Stimulated activated CD8-positive, alpha-beta memory T cell treated with anti-CD3 and anti-CD28 coated beads, Interleukin-2, amount 100 ng/mL, for 1 hour (primary cell): ENCODE measurements at regions not wholly inside any gene's neighbourhood (a gene's known extent, or its start where the extent isn't known, plus 50 kb on each side); places are given as distances from the start of the nearest gene placed in this dataset.

ENCODE experiments used
- DNase-seq, 2 donors: peaks; one replicate each; pipeline ENCODE4 v3.0.0-alpha.2; 2020; ENCODE audit warnings: low read depth in 2 of 2

DNA sequence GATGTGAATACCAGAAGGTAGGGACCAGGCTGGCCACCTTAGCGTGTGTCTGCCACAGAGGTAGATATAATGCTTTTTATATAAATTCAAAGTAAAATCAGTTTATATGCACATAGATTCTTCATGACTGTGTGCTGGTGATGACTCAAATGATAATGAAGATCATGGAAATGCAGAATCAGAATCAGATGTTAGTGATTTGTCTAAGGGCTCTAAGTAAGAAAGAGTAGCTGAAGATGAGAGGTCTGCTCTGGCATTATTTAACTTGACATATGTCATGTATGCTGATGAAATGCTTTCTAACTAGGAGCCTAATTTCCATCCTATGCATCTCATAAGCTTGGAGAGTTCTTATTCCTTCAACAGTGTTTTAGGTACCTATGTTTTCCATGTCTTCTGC, 50.3 kb upstream of the DPH6 start:
- no peak for DNase-seq

DNA sequence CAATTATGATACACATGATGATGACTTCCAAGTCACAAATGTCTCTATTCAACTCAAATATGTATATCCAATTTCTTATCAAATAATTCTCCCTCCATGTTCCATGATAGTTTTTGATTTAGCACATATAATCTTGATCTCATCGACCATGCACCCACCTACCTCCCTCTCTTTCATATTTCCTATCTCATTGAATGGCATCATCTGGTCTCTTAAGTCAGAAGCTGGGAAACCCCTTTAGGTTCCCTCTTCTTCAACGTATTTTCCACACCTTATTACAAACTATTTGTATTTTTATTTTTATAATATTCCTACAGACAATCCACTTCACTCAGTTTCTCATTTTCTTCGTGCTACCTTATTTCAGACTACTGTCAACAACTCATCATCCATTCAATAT, 56.9 kb upstream of the DPH6 start:
- DNase-seq = no peak

DNA sequence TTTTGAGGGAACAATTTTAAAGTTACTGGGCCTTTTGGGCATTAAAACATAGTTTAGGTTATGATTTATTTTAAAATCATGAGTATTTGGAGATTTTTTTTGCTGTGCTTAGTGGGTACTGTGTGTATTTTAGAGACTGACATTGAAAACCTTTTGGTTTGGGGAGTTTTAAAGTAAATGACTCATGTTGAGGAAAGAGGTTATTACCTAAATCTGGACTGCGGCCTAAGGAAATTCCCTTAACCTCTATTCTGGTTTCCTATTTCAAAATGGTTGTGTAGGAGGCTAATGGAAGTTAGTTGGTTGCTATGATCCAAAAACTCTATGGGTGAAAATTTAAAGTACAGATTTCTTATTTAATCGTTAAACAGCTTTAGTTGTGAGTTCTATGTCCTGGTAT, 57.3 kb upstream of the DPH6 start:
- no peak for DNase-seq

DNA sequence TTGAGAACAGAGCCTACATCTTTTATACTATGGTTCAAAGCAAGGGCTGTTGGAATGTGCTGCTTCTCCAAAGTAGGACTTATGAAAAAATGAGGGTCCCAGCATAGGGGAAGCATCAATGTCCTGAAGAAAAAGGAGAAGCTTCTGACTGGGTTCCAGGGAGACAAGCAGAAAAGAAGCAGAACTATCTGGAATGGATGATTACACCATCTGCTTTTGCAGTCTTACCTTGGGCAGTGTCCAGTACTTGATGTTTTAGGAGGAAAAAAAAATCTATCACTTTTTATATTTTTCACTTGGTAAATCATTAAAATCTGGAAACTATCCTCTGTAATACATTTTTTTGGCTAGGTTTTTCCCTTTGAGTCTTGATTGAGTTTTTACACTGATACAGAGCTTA, 57.9 kb upstream of the DPH6 start:
- DNase-seq = no peak

DNA sequence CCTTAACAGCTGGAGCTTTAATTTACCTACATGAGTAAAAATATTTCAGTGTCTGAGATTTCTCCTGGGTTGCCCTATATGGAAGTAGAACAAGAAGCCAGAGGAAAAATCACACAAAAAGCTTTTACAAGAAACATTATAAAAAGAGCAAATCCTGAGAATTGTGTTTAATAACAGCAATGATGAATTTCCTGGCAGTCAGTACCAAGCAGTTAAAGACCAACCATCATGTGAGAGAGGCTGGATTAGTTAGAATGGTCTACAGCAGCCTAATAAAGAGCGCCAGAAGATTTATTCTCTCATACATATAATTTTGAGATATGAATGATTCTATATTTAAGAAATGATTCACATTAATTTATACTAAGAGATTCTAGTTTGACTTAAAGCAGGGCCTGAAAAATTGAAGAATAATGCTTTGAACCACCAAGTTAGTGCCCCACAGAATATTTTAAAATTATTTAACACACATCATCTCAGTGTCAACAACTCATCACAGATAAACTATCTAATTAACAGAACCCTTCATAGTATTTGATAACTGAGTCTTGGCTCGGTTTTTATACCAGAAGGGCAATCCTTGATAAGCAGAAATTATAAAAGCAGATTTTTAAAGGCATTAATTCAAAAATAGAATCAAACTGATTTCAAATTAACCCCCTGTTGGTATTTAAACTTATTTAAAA, 59.9 kb upstream of the DPH6 start:
- DNase-seq = no peak

DNA sequence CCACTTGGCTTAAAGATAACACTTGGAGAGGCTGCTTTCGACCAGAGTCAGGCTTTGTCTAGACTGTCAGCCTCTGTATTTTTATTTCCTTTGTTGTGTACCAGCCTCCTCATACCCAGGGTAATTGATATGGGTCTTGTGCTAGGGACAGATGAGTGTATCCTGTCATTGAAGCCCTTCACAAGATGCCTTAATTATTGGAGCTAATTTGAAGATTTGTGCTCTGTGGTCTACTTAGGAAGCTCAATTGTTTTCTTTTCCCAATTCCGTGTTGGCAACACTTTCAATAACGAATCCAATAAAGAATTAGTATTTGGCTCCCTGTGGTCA, 60.5 kb upstream of the DPH6 start:
- DNase-seq = no peak

DNA sequence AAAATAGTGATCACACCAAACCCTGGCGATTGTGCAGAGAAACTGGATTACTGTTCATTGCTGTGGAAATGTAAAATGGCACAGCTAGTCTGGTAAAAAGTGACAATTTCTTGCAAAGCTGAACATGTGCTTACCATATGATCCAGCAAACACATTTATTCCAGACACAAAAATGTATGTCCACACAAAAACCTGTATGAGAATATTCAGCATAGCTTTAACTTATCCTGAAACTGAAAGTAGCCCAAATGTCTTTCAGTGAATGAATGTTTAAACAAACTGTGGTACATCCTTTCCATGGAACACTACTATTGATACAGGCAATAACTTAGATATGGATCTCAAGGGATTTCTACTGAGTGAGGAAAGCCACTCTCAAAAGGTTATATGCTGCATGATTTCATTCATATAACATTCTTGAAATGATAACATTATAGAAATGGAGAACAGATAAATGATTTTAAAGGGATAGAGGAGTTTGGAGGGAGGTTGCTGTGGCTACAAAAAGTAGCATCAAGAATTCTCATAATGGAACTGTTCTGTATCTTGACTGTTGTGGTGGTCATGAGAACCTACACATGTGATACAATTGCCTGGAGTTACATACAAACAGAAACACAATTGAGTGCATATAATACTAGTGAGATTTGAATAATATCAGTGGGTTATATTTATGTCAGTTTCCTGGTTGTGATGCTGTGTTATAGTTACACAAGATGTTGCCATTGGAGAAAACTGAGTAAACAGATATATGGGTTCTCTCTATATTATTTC, 70.7 kb upstream of the DPH6 start:
- DNase-seq = no peak

DNA sequence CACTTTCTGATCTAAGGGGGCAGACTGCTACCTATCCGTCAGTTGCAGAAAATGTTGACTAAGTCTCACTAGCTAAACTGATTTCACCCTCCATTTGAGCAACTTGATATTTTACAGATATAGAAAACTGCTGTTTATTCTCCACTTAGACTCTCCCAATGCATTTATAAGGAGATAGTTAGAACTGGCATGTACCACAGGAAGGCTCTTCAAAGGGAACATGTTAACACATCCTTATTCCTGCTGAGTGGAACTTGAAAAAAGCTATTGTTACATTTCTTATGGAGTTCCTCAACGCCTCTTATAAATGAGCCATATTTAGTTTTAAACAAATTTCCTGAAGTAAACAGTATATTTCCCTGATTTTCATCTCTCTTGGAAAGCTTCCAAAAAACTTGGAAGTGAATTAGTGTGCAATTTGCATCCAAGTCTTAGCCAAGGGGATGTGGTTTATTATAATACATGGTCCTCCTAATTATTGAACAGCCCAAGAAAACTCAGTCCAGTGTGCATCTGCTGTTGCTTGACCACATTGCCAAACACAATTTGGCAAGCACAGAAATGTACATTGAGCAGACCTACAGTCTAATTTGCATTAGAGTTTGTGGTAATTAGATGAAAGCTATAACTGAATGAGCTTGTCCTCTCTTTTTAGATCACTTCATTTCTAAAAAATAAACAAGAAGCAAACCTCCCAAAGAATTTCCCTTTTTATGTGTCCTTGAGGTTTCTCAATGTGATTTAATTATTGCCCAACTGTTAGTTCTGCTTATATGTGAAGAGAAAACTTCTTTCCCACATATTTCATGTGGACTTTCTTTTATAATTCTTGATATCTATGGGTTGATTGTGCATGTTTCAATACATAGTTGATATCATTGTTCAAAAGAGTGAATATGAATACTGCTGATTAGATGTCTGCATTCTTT, 72.6 kb upstream of the DPH6 start:
- DNase-seq = no peak

DNA sequence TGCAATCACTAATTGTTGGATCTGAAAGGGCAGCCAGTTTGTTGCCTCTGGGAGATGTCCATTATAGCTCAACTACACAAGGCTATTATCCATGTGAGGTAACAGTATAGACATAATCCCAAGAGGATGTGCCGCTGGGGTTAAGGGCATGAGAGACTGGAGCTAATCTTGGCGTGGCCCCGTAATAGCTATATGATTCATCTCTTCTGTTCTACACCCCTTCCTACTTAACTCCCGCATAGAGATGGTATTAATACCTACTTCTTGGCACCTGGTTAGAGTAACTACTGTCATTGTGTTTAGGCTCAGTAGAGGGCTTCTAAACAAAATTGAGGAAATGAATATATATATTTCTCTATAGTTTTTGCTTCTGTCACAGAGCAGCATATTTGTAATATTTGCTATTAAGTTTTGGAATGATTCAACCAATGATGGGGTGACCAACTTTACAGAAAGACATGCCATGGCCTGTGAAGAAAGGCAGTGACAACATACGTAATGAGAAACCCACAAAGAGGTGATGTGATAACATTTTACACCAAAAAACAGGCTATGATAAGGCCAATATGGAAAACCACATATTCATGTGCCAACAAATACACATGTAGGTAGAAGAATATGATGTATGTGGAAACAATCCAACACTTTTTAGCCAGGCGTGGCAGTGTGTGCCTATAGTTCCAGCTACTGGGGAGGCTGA, 76.8 kb upstream of the DPH6 start:
- DNase-seq = no peak

DNA sequence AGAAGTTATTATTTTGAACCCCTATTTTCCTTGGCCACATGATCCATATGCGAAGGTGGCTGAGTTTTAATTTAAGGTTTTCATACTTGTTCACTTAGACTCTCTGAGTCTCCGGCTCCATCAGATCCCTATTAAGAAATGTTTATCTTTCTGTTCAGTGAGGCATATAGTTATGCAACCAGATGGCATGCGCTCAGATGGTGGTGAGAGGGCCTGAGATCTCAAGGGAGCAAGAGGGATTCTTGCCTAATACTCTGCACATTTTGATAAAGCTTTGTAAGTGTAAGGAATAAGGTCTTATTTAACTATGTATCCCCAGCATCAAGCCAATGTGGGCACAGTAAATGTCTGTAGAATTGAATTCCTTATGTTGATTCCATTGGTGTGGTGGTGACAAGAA, 78.9 kb upstream of the DPH6 start:
- DNase-seq = no peak

DNA sequence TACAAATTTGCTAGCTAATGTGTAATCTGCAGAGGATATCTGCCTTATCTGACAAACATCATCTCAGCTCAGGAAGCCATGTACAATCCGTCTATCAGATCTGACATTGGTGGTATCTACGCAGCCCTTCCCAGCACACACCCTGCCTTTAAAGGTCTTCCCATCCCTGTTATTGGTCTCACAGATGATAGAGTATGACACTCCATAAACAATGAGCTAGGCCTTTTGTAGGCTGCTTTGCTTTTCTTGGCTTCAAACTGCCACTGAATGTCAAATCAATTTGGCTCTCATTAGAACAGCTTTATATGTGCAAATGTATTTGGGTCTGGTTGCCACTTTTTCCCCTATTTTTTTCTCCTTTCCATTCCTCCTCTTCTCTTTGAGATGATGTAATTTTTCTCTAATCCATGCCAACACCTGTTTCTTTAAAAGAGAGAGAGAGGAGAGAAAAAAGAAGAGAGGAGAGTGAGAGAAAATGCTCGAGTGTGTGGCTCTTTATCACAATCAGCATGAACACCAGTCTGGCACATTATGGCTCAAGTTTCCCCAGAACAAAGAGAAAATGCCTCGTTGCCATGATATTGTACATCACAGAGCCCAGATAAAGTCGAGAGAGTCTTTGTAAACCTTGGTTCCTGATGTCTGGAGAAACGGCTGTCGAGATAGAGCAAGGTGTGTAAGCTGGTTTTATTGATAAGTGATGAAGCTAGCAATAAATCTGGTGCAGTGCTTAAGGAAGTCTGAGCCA, 80.8 kb upstream of the DPH6 start:
- DNase-seq = no peak

DNA sequence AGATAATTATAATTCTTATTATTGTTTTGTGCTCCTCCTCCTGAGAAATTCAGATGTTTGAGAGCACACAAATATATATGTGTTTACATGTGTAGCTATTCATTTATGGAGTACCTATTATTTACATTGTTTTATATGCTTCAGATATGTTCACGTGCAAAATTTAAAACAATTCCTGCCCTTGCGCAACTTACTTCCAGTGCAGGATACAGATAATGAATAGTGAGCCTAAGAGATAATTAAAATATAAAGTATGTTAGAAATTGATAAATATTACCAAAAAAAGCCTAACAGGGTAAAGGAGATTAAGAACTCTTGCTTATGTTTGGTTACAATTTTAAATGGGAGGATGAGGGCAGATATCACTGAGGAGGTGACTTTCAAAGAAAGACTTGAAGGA, 81.7 kb upstream of the DPH6 start:
- no peak for DNase-seq

DNA sequence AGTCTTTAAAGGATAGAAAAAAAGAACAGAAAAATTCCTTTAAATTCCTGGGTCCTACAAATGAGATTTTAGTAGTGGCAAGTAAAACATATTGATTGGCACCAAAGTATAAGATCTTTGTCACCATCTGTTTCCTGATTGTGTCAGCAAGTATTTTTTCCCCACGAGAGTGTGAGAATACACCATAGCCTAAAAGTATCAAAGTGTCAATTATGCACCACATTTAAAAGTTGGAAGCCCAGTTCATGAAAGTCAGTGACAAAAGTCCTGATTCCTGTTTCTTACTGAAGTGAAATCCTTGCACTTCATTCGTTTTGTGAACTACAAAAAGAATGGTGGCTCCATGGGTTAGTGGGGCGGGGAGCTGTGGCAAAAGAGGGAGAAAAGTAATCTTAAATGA, 83.8 kb upstream of the DPH6 start:
- DNase-seq = no peak

DNA sequence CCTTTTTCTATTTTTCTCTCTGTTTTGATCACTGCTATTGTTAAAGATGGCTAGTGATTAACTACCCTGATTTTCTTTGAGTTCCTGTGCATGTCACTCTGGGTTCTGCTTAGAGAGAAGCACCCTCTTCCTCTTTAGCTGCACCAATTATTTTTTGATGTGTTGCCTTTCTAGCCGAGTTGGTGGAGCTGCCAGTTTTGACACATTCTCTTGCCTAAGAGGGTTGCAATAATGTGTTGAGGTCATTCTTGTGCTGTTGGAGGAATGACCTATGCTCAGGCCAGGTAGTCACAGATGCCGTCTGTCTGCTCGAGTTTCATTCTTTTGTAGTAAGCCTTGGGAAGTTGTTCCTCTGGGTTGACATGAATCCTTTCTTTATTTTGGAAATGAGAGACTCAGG, 84.6 kb upstream of the DPH6 start:
- no peak for DNase-seq

DNA sequence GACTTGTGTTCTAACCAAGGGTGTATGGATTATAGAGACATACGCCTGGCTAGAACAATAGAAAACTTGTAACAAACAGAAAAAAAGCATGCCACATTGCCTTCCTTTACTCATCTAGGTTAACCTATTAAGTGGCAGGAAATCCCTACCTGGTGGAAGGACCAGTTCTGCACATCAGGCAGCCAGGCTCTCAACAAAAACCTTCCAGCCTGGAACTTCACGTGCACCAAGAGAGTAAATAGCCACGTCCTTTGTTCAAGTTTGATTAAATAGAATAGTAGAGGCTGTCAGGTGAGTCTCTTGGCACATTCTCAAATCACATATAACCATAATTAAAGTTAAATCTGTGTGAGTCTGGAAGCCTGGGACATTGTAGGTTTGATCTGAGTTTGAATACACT, 85.0 kb upstream of the DPH6 start:
- DNase-seq = no peak

DNA sequence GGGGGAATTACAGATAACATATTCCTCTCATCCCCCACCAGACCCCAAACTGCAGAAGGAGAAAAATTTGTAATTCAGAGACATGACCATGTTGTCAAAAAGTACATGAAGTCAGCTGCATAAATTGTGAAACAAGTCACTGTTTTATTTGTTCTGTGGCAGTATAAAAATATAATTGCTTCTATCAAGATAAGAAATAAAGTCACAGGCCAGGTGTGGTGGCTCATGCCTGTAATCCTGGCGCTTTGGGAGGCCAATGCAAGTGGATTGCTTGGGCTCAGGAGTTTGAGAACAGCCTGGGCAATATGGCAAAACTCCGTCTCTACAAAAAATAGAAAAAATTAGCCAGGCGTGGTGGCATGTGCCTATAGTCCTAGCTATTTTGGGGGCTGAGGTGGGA, 87.7 kb upstream of the DPH6 start:
- DNase-seq = no peak

DNA sequence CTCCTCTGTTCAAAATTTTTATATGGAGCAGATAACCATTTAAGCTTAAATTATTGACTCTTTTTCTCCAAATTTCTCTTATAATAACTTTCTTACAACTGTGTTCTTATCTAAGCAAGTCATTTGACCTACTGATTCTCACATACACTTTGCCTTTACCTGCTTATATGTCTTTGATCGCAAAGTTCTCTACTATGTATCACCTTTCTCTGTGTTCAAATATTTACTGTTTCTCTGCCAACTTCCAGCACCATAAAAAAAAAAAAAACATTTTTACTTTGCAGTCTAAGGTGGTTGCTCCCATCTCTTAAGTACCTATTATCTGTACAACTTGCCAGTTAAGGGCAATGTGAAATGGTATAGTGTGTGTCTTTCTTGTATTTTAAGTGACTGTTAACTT, 100.8 kb upstream of the DPH6 start:
- DNase-seq = no peak

DNA sequence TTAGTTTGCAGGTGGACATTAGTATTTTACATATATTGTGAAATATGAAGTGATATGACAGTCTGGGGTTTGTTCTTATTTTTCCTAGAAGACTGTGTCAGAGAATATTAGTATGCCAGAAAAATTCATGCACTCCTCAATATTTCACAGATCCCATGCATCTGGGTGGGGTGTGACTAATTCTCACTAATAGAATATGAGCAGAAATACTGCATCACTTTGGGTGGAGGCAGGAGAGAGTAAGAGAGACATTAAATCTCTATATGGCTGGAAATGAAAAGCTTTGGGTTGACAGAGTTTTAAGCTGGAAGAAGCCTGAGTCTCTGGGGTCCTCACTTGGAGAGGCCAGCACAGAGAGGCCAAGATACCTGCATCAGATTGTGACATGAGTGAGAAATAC, 101.3 kb upstream of the DPH6 start:
- DNase-seq = no peak

DNA sequence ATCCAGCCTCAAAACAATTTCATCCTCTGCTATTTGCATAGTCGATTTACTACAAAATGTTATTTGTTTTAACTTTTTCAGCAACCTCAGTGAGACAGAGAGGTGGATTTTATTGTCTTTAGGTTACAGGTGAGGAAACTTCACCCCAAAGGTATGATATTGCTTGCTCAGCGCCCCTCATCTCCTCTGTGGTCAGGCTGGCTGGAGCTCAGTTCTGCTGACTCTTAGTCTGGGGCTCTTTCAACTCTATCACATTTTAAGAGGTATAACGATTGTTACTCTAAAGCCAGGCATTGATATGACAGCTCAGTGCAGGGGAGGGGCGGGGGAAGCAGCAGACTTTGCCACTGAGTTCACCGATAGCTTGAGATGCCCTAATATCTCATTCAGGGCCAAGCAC, 103.0 kb upstream of the DPH6 start:
- no peak for DNase-seq

DNA sequence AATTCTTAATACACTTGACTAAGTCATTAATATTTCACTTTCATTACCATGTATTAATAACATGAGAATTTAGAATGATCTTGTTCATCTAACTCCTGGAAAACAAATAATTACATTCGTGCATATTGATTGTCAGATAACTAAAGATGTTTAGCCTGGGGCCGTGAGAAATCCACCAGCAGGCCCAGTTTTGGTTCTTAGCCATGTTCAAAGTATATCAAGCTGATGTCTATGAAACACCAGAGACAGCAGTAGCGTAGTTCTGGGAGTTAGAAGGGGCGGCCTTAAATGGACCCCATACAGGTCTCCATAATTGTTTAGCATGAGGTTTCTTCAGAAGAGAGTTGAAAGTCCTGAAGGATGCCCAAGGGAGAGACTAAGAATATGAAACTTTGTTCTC, 103.6 kb upstream of the DPH6 start:
- no peak for DNase-seq

DNA sequence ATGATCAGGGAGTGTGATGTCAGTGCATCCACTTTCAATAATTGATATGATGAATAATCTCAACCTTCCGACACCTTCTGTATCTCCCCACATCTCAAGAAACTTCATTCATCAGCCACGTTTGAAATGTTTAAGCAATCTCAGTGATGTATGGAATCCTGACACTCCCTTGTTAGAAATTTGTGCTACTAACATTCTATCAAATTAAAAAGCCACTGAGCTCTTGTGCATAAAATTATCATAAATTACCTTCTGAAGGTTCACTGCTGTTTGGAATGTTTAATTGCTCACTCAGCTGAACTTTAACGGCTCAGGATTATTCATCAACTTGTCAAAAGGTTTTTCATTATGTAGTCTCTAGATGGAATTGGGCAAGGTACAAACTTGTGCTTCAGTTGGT, 108.4 kb upstream of the DPH6 start:
- no peak for DNase-seq
